Liver (tissue), 8 donors: ENCODE measurements at regions not wholly inside any gene's neighbourhood (a gene's known extent, or its start where the extent isn't known, plus 50 kb on each side); places are given as distances from the start of the nearest gene placed in this dataset.

ENCODE experiments used
- DNase-seq: peaks from one replicate; pipeline ENCODE4 v3.0.0-alpha.2; 2017; ENCODE audit warnings: low spot score
- H3K27ac ChIP-seq, 2 donors: one replicate each; pipeline ENCODE4 v1.7.0; 2013; ENCODE audit warnings: inconsistent platforms in 2 of 2, low read length in 2 of 2, control low read depth in 1 of 2, low read depth in 1 of 2, mild to moderate bottlenecking in 1 of 2
- H3K27me3 ChIP-seq, 4 donors: one replicate each; pipeline versions ENCODE4 v1.6.1 to v1.7.0; 2013; ENCODE audit warnings: low read length in 3 of 4, inconsistent platforms in 1 of 4, mild to moderate bottlenecking in 1 of 4, moderate library complexity in 1 of 4; ENCODE audit not compliant: control insufficient read depth in 4 of 4, insufficient read depth in 4 of 4
- H3K36me3 ChIP-seq, 4 donors: one replicate each; pipeline versions ENCODE4 v1.6.1 to v1.7.0; 2013; ENCODE audit warnings: low read length in 3 of 4, mild to moderate bottlenecking in 3 of 4, low read depth in 1 of 4, moderate library complexity in 1 of 4; ENCODE audit not compliant: control insufficient read depth in 4 of 4, insufficient read depth in 3 of 4
- H3K4me1 ChIP-seq, 4 donors: one replicate each; pipeline versions ENCODE4 v1.6.1 to v1.7.0; 2013; ENCODE audit warnings: low read length in 3 of 4, mild to moderate bottlenecking in 3 of 4, moderate library complexity in 1 of 4; ENCODE audit not compliant: control insufficient read depth in 4 of 4, insufficient read depth in 4 of 4
- H3K4me3 ChIP-seq, 3 donors: one replicate each; pipeline versions ENCODE4 v1.6.1 to v1.7.0; 2013; ENCODE audit warnings: low read length in 3 of 3, control low read depth in 1 of 3, low read depth in 1 of 3, mild to moderate bottlenecking in 1 of 3
- H3K9ac ChIP-seq, 2 donors: one replicate each; pipeline ENCODE4 v1.7.0; 2013; ENCODE audit warnings: low read length in 2 of 2, mild to moderate bottlenecking in 2 of 2, moderate library complexity in 2 of 2, control low read depth in 1 of 2, low read depth in 1 of 2
- H3K9me3 ChIP-seq, 4 donors: one replicate each; pipeline versions ENCODE4 v1.6.1 to v1.7.0; 2013; ENCODE audit warnings: low read length in 3 of 4; ENCODE audit not compliant: control insufficient read depth in 4 of 4
- ATF3 ChIP-seq: IDR thresholded peaks from 2 replicates; pipeline ENCODE4 v1.6.1; 2016; ENCODE audit warnings: antibody characterized with exemption
- EGR1 ChIP-seq, 2 donors: IDR thresholded peaks; 2 replicates each; pipeline ENCODE4 v1.6.1; 2016 to 2018; ENCODE audit warnings: antibody characterized with exemption in 2 of 2, low read depth in 2 of 2
- FOXA1 ChIP-seq: IDR thresholded peaks from 2 replicates; pipeline ENCODE4 v1.6.1; 2016; ENCODE audit warnings: antibody characterized with exemption
- FOXA2 ChIP-seq: IDR thresholded peaks from 2 replicates; pipeline ENCODE4 v1.6.1; 2016; ENCODE audit warnings: antibody characterized with exemption
- GABPA ChIP-seq, 2 donors: IDR thresholded peaks in 1 of 2; conservative IDR thresholded peaks in 1 of 2; 2 replicates each; pipeline ENCODE4 v1.6.1; 2016; ENCODE audit warnings: antibody characterized with exemption in 2 of 2, mild to moderate bottlenecking in 1 of 2, moderate library complexity in 1 of 2
- HNF4G ChIP-seq: IDR thresholded peaks from 2 replicates; pipeline ENCODE4 v1.6.1; 2016; ENCODE audit warnings: antibody characterized with exemption
- JUND ChIP-seq, 2 donors: IDR thresholded peaks; 2 replicates each; pipeline ENCODE4 v1.6.1; 2016; ENCODE audit warnings: antibody characterized with exemption in 2 of 2
- NR2F2 ChIP-seq: IDR thresholded peaks from 2 replicates; pipeline ENCODE4 v1.6.1; 2016; ENCODE audit warnings: antibody characterized with exemption
- RAD21 ChIP-seq, 2 donors: IDR thresholded peaks; 2 replicates each; pipeline ENCODE4 v1.6.1; 2016; ENCODE audit warnings: antibody characterized with exemption in 2 of 2, mild to moderate bottlenecking in 2 of 2
- RXRA ChIP-seq, 2 donors: IDR thresholded peaks; 2 replicates each; pipeline ENCODE4 v1.6.1; 2017 to 2018; ENCODE audit warnings: antibody characterized with exemption in 2 of 2, mild to moderate bottlenecking in 1 of 2
- SP1 ChIP-seq: IDR thresholded peaks from 2 replicates; pipeline ENCODE4 v1.6.1; 2018; ENCODE audit warnings: antibody characterized with exemption, mild to moderate bottlenecking
- TAF1 ChIP-seq: conservative IDR thresholded peaks from 2 replicates; pipeline ENCODE4 v1.6.1; 2016; ENCODE audit warnings: antibody characterized with exemption, mild to moderate bottlenecking
- YY1 ChIP-seq: IDR thresholded peaks from 2 replicates; pipeline ENCODE4 v1.6.1; 2016; ENCODE audit warnings: antibody characterized with exemption, mild to moderate bottlenecking
- ZBTB33 ChIP-seq: IDR thresholded peaks from 2 replicates; pipeline ENCODE4 v1.6.1; 2016; ENCODE audit warnings: antibody characterized with exemption
- WGBS: extraction: QIAGEN DNeasy Blood & Tissue Kit; methylation state at CpG from one replicate; pipeline ENCODE4 v1.1.7; 2013; 5-methylcytosine and 5-hydroxymethylcytosine counted together
- TF ChIP-seq, protein P1 (sequence below): fragments of 150-350 bp; IDR thresholded peaks from 2 replicates; pipeline ENCODE4 v1.5.1; 2017; ENCODE audit warnings: improper control_type of control experiment, low read depth, low read length; ENCODE audit not compliant: missing input control
- TF ChIP-seq, protein P2 (sequence below): IDR thresholded peaks from 2 replicates; pipeline ENCODE4 v1.6.1; 2016; ENCODE audit warnings: antibody characterized with exemption, mild to moderate bottlenecking
- TF ChIP-seq, protein P3 (sequence below): IDR thresholded peaks from 2 replicates; pipeline ENCODE4 v1.6.1; 2016; ENCODE audit warnings: antibody characterized with exemption
- donor health status: healthy.
- donor health status: healthy.
- donor health status: healthy.
- donor health status: healthy.
- donor health status: healthy.

GRCh38 chr7:146000882-146001281, 115.7 kb upstream of the CNTNAP2 start:
- Histone ChIP-seq H3K27ac (no peak overlapping the region), H3K4me3 (no peak overlapping the region), H3K4me1 (no peaks in the 10 kb centered on the region), H3K9ac (no peak overlapping the region), H3K9me3 (no peaks in the 10 kb centered on the region), H3K36me3 (no peaks in the 10 kb centered on the region), H3K27me3 (no peaks in the 10 kb centered on the region)
- 71% methylated on average over 2 of the region's 2 CpGs for WGBS
- DNase-seq: no peak
- TF ChIP-seq TAF1: no peak
- no peak for TF ChIP-seq ATF3
- no peak for TF ChIP-seq NR2F2
- no peak for TF ChIP-seq RAD21 (IDR thresholded peaks at IDR 0.05)
- TF ChIP-seq RXRA (IDR thresholded peaks at IDR 0.05): no peak
- TF ChIP-seq FOXA2: no peak
- no peak for TF ChIP-seq GABPA (IDR thresholded peaks at IDR 0.05 in 1 of 2, conservative IDR thresholded peaks at IDR 0.05 in 1 of 2)
- no peak for TF ChIP-seq SP1
- no peak for TF ChIP-seq ZBTB33
- no peak for TF ChIP-seq FOXA1
- TF ChIP-seq, protein P1, sequence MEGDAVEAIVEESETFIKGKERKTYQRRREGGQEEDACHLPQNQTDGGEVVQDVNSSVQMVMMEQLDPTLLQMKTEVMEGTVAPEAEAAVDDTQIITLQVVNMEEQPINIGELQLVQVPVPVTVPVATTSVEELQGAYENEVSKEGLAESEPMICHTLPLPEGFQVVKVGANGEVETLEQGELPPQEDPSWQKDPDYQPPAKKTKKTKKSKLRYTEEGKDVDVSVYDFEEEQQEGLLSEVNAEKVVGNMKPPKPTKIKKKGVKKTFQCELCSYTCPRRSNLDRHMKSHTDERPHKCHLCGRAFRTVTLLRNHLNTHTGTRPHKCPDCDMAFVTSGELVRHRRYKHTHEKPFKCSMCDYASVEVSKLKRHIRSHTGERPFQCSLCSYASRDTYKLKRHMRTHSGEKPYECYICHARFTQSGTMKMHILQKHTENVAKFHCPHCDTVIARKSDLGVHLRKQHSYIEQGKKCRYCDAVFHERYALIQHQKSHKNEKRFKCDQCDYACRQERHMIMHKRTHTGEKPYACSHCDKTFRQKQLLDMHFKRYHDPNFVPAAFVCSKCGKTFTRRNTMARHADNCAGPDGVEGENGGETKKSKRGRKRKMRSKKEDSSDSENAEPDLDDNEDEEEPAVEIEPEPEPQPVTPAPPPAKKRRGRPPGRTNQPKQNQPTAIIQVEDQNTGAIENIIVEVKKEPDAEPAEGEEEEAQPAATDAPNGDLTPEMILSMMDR: no peak
- TF ChIP-seq, protein P2, sequence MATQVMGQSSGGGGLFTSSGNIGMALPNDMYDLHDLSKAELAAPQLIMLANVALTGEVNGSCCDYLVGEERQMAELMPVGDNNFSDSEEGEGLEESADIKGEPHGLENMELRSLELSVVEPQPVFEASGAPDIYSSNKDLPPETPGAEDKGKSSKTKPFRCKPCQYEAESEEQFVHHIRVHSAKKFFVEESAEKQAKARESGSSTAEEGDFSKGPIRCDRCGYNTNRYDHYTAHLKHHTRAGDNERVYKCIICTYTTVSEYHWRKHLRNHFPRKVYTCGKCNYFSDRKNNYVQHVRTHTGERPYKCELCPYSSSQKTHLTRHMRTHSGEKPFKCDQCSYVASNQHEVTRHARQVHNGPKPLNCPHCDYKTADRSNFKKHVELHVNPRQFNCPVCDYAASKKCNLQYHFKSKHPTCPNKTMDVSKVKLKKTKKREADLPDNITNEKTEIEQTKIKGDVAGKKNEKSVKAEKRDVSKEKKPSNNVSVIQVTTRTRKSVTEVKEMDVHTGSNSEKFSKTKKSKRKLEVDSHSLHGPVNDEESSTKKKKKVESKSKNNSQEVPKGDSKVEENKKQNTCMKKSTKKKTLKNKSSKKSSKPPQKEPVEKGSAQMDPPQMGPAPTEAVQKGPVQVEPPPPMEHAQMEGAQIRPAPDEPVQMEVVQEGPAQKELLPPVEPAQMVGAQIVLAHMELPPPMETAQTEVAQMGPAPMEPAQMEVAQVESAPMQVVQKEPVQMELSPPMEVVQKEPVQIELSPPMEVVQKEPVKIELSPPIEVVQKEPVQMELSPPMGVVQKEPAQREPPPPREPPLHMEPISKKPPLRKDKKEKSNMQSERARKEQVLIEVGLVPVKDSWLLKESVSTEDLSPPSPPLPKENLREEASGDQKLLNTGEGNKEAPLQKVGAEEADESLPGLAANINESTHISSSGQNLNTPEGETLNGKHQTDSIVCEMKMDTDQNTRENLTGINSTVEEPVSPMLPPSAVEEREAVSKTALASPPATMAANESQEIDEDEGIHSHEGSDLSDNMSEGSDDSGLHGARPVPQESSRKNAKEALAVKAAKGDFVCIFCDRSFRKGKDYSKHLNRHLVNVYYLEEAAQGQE: no peak
- TF ChIP-seq, protein P3, sequence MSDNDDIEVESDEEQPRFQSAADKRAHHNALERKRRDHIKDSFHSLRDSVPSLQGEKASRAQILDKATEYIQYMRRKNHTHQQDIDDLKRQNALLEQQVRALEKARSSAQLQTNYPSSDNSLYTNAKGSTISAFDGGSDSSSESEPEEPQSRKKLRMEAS: no peak
- no peak for TF ChIP-seq JUND (IDR thresholded peaks at IDR 0.05)
- no peak for TF ChIP-seq HNF4G
- TF ChIP-seq EGR1 (IDR thresholded peaks at IDR 0.05; ENCODE audit: low read depth in 2 of 2): no peak

DNA sequence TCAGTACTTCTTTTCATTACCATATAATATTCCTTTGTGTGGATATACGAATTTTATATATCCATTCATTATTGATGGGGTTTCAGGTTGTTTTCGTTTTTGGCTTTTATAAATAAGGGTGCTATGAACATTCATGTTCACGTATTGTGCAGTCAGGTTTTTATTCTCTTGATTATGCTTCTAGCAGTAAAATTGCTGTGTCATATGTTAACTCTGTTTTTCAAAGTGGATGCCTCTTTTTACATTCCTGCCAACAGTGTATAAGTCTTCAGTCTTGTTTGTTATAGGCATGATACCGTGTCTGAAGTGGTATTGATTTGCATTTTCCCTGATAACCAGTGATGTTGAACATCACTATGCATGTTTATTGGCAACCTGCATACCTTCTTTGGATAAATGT, 127.1 kb upstream of the CNTNAP2 start:
- H3K4me1 ChIP-seq: no peaks in the 10 kb centered on the region
- TF ChIP-seq YY1 (no peak), HNF4G (no peak), JUND (IDR thresholded peaks at IDR 0.05) (no peak), EGR1 (IDR thresholded peaks at IDR 0.05; ENCODE audit: low read depth in 2 of 2) (no peak)
- TF ChIP-seq, protein P1: no peak
- no peak overlapping the region for H3K9ac ChIP-seq
- DNase-seq: no peak
- H3K36me3 ChIP-seq: no peaks in the 10 kb centered on the region
- no peak overlapping the region for H3K27ac ChIP-seq
- H3K27me3 ChIP-seq: no peaks in the 10 kb centered on the region
- H3K9me3 ChIP-seq: peaks cover 0 to 2% (median 0%) of the 10 kb centered on the region in 4 donors
- H3K4me3 ChIP-seq: no peak overlapping the region
- 53% methylated on average over 4 of the region's 4 CpGs for WGBS
